ENCODE measurements at regions not wholly inside any gene's neighbourhood (a gene's known extent, or its start where the extent isn't known, plus 50 kb on each side); places are given as distances from the start of the nearest gene placed in this dataset.

GRCh38 chr2:152241948-152242729 is 66.6 kb upstream of the STAM2 start:
- no peak for DNase-seq (ENCODE audit: low read depth)
- TF ChIP-seq CTCF (conservative IDR thresholded peaks at IDR 0.05; ENCODE audit: low read depth, low read length) = no peak
- H3K4me3 ChIP-seq (ENCODE audit: low read depth, low read length) = no peak overlapping the region

GRCh38 chr2:152242787-152243472 is 67.4 kb upstream of the STAM2 start:
- H3K4me3 ChIP-seq (ENCODE audit: low read depth, low read length) = no peak overlapping the region
- TF ChIP-seq CTCF (conservative IDR thresholded peaks at IDR 0.05; ENCODE audit: low read depth, low read length) = no peak
- no peak for DNase-seq (ENCODE audit: low read depth)

GRCh38 chr2:152243761-152244640 is 68.4 kb upstream of the STAM2 start:
- no peak for DNase-seq (ENCODE audit: low read depth)
- H3K4me3 ChIP-seq (ENCODE audit: low read depth, low read length) = no peak overlapping the region
- TF ChIP-seq CTCF (conservative IDR thresholded peaks at IDR 0.05; ENCODE audit: low read depth, low read length) = no peak

GRCh38 chr2:152245653-152246052 is 70.1 kb upstream of the STAM2 start:
- H3K4me3 ChIP-seq (ENCODE audit: low read depth, low read length) = no peak overlapping the region
- TF ChIP-seq CTCF (conservative IDR thresholded peaks at IDR 0.05; ENCODE audit: low read depth, low read length) = no peak
- DNase-seq (ENCODE audit: low read depth) = no peak

- no peak for TF ChIP-seq CTCF (conservative IDR thresholded peaks at IDR 0.05; ENCODE audit: low read depth, low read length)
- no peak for DNase-seq (ENCODE audit: low read depth)
- no peak overlapping the region for H3K4me3 ChIP-seq (ENCODE audit: low read depth, low read length)
These were observed 71.2 kb upstream of the STAM2 start for GRCh38 chr2:152246686-152247336.

- no peak for TF ChIP-seq CTCF (conservative IDR thresholded peaks at IDR 0.05; ENCODE audit: low read depth, low read length)
- no peak for DNase-seq (ENCODE audit: low read depth)
- H3K4me3 ChIP-seq (ENCODE audit: low read depth, low read length) = no peak overlapping the region
These were observed 71.8 kb upstream of the STAM2 start for GRCh38 chr2:152247337-152247695.

All from choroid plexus epithelial cell (primary cell).